ENCODE measurements at regions not wholly inside any gene's neighbourhood (a gene's known extent, or its start where the extent isn't known, plus 50 kb on each side); places are given as distances from the start of the nearest gene placed in this dataset.

DNA sequence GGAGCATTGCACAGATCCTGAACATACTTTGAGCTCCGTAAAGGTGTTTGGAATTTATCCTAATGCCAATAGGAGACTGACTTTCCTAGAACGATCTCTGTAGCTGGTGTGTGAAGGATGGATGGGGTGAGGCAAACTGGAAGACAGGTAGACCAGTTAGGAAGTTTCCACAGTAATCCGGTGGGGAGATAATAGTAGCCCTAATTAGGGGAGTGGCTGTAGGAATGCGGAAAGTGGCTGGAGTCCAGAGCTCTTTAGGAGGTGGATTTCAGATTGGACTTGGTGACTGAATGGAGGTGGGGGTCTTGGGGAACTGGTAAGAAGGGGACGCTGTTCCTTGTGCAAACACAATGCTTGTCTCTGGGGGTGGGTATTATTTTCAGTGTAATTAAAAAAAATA lies 146.3 kb downstream of the SOX4 start:
- no peaks in the 10 kb centered on the region for H3K27me3 ChIP-seq (ENCODE audit: control insufficient read depth in 4 of 4, insufficient read depth in 4 of 4, low read length in 3 of 4)
- no peak for DNase-seq (ENCODE audit: low spot score)
- no peak overlapping the region for H3K27ac ChIP-seq (ENCODE audit: low read depth in 1 of 2, low read length in 2 of 2)
- no peak overlapping the region for H3K9ac ChIP-seq (ENCODE audit: low read depth in 1 of 2, low read length in 2 of 2)
- H3K4me1 ChIP-seq (ENCODE audit: control insufficient read depth in 4 of 4, insufficient read depth in 4 of 4, low read length in 3 of 4): peaks cover 0 to 4% (median 0%) of the 10 kb centered on the region in 4 donors
- no peaks in the 10 kb centered on the region for H3K9me3 ChIP-seq (ENCODE audit: control insufficient read depth in 4 of 4, low read length in 3 of 4)
- TF ChIP-seq HNF4A (conservative IDR thresholded peaks at IDR 0.05): no peak
- TF ChIP-seq REST (IDR thresholded peaks at IDR 0.05): no peak
- TF ChIP-seq RXRA (IDR thresholded peaks at IDR 0.05): no peak
- no peak for TF ChIP-seq SP1 (IDR thresholded peaks at IDR 0.05)
- TF ChIP-seq, protein P1, sequence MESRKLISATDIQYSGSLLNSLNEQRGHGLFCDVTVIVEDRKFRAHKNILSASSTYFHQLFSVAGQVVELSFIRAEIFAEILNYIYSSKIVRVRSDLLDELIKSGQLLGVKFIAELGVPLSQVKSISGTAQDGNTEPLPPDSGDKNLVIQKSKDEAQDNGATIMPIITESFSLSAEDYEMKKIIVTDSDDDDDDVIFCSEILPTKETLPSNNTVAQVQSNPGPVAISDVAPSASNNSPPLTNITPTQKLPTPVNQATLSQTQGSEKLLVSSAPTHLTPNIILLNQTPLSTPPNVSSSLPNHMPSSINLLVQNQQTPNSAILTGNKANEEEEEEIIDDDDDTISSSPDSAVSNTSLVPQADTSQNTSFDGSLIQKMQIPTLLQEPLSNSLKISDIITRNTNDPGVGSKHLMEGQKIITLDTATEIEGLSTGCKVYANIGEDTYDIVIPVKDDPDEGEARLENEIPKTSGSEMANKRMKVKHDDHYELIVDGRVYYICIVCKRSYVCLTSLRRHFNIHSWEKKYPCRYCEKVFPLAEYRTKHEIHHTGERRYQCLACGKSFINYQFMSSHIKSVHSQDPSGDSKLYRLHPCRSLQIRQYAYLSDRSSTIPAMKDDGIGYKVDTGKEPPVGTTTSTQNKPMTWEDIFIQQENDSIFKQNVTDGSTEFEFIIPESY (IDR thresholded peaks at IDR 0.05): no peak
- TF ChIP-seq TAF1 (conservative IDR thresholded peaks at IDR 0.05): no peak
- no peak for TF ChIP-seq JUND (IDR thresholded peaks at IDR 0.05)
- no peak for TF ChIP-seq FOXA1 (IDR thresholded peaks at IDR 0.05)
- TF ChIP-seq, protein P2, sequence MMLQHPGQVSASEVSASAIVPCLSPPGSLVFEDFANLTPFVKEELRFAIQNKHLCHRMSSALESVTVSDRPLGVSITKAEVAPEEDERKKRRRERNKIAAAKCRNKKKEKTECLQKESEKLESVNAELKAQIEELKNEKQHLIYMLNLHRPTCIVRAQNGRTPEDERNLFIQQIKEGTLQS (IDR thresholded peaks at IDR 0.05): no peak
- TF ChIP-seq, protein P3, sequence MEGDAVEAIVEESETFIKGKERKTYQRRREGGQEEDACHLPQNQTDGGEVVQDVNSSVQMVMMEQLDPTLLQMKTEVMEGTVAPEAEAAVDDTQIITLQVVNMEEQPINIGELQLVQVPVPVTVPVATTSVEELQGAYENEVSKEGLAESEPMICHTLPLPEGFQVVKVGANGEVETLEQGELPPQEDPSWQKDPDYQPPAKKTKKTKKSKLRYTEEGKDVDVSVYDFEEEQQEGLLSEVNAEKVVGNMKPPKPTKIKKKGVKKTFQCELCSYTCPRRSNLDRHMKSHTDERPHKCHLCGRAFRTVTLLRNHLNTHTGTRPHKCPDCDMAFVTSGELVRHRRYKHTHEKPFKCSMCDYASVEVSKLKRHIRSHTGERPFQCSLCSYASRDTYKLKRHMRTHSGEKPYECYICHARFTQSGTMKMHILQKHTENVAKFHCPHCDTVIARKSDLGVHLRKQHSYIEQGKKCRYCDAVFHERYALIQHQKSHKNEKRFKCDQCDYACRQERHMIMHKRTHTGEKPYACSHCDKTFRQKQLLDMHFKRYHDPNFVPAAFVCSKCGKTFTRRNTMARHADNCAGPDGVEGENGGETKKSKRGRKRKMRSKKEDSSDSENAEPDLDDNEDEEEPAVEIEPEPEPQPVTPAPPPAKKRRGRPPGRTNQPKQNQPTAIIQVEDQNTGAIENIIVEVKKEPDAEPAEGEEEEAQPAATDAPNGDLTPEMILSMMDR (IDR thresholded peaks at IDR 0.05; ENCODE audit: low read depth, low read length, missing input control): no peak
- TF ChIP-seq YY1 (IDR thresholded peaks at IDR 0.05): no peak
- TF ChIP-seq HNF4G (IDR thresholded peaks at IDR 0.05): no peak
- no peak overlapping the region for H3K4me3 ChIP-seq (ENCODE audit: low read depth in 1 of 3, low read length in 3 of 3)
- 77% methylated on average over 5 of the region's 5 CpGs for WGBS
- H3K36me3 ChIP-seq (ENCODE audit: control insufficient read depth in 4 of 4, insufficient read depth in 3 of 4, low read depth in 1 of 4, low read length in 3 of 4): no peaks in the 10 kb centered on the region

DNA sequence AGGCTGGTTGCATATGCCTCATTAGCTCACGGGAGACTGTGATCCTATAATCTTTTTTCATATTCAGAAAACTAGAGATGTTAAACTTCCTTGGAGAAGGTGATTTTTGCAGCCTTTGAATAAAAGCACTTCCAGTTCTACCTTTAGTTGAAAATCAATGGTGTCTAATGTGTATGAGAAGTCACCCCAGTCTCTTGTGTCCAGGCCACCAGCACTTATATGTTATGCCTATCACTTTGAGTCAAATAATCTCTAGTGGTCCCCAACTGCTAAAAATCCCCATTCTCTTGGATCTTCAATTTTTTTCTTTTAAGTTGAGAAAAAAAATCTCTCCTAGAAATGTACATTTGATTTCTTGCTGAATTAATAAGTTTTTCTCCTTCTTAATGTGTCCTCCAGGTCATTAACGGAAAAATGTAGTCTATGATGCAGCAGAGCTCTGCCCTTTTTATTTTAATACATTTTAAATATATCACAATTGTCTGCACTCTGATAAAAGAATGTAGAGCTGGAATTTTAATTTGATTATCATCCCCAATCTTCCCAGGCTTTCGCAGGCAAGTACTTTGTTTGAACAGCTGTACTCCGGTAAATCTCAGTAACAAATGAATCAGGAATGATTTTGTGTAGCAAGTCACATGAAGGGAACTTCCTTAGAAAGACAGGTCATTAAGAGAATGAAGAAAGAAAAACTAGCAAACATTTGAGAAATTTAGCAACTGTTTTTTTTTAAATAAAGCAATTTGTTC lies 147.0 kb downstream of the SOX4 start:
- no peak for DNase-seq (ENCODE audit: low spot score)
- Histone ChIP-seq H3K4me1 (ENCODE audit: control insufficient read depth in 4 of 4, insufficient read depth in 4 of 4, low read length in 3 of 4) (peaks cover 0 to 4% (median 0%) of the 10 kb centered on the region in 4 donors), H3K9ac (ENCODE audit: low read depth in 1 of 2, low read length in 2 of 2) (no peak overlapping the region), H3K27me3 (ENCODE audit: control insufficient read depth in 4 of 4, insufficient read depth in 4 of 4, low read length in 3 of 4) (no peaks in the 10 kb centered on the region), H3K27ac (ENCODE audit: low read depth in 1 of 2, low read length in 2 of 2) (no peak overlapping the region), H3K4me3 (ENCODE audit: low read depth in 1 of 3, low read length in 3 of 3) (no peak overlapping the region), H3K36me3 (ENCODE audit: control insufficient read depth in 4 of 4, insufficient read depth in 3 of 4, low read depth in 1 of 4, low read length in 3 of 4) (no peaks in the 10 kb centered on the region), H3K9me3 (ENCODE audit: control insufficient read depth in 4 of 4, low read length in 3 of 4) (no peaks in the 10 kb centered on the region)
- no peak for TF ChIP-seq FOXA1 (IDR thresholded peaks at IDR 0.05)
- TF ChIP-seq HNF4G (IDR thresholded peaks at IDR 0.05): no peak
- TF ChIP-seq TAF1 (conservative IDR thresholded peaks at IDR 0.05): no peak
- no peak for TF ChIP-seq FOXA2 (IDR thresholded peaks at IDR 0.05)
- no peak for TF ChIP-seq REST (IDR thresholded peaks at IDR 0.05)
- TF ChIP-seq GABPA (IDR thresholded peaks at IDR 0.05 in 1 of 2, conservative IDR thresholded peaks at IDR 0.05 in 1 of 2): no peak
- TF ChIP-seq EGR1 (IDR thresholded peaks at IDR 0.05; ENCODE audit: low read depth in 2 of 2): no peak
- WGBS: 84% methylated on average over 4 of the region's 4 CpGs
